GM18858 (cell line): ENCODE measurements at regions not wholly inside any gene's neighbourhood (a gene's known extent, or its start where the extent isn't known, plus 50 kb on each side); places are given as distances from the start of the nearest gene placed in this dataset.

Experiments
- ATAC-seq: cut with Tn5 transposase; IDR thresholded peaks from one replicate; pipeline ENCODE4 v1.9.1; 2021; ENCODE audit not compliant: unreplicated experiment

DNA sequence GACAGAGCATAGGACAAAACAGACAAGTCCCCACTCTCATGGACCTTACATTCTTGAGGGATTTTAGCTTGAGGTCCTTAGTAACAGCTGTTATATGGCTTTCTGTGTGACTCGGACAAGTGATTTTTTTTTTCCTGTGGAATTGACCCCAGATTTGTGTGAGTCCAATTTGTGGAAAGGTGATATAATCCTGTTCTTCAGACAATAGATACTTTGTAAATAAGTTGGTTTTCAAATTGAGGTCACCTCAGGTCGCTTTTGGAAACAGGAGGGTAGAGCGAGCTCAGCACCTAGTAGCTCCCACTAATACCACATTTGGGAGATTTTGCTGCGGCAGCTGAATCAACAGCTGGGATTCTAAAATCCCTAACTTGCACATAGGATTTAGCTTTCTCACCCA, 1008.8 kb downstream of the ADGRL3 start:
- ATAC-seq: no peak

DNA sequence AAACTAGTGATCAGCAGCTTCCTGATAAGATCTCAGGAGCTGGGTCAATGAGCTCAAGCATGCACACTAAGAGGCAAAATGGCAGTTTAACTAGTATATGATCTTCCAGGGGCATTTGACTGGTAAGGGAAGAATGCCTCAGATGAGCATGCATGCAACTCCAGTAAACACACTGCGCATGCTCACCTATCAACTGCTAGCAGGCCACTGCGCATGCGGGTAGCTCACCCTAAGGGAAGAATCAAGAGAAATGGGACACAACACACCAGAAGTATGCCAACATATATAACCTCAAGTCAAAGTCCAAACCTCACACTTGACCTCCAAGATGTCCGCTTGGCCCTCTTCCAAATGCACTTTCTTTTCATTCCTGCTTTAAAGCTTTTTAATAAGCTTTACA, 1004.0 kb downstream of the ADGRL3 start:
- ATAC-seq: no peak

DNA sequence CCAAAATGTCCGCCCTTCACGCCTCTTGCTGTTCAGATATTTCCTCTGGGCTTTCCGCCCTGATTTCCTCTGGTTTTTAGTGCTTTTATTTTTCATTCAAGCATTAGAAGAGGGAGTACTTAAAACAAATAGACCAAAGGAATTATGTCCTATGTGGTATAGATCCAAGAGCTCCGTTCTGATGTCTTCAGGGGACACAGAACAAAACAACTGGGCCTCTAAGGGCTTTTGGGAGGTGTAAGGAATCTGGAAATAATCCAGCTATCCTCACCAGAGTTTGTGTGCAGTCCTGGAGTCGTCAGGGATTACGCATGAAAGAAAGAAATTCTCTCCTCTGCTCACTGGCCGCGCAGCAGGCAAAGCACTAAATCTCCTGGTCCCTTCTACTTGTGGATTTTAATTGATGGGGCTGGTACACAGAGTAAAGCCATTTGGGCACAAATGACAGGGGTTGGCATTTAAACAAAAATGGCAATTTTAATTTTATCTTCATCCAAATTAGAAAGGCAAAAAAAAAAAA, 999.2 kb downstream of the ADGRL3 start:
- no peak for ATAC-seq

DNA sequence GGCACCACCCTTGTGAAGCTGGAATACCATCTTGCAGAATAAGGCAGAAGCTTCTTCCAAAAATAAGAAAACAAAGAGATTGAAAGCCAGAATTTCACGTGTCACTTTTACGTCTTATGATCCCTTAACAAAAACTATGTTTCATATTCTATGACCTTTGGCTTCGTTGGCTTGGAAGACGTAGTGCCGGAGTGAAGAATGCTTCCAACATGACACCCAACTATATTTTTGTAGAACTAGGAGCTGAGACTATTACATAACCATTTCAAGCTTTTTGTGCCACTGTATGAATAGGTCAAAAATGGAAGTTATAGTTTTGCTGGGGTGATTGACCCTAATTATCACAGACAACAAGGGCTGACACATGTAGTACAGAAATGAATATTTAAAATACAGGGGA, 996.2 kb downstream of the ADGRL3 start:
- no peak for ATAC-seq

DNA sequence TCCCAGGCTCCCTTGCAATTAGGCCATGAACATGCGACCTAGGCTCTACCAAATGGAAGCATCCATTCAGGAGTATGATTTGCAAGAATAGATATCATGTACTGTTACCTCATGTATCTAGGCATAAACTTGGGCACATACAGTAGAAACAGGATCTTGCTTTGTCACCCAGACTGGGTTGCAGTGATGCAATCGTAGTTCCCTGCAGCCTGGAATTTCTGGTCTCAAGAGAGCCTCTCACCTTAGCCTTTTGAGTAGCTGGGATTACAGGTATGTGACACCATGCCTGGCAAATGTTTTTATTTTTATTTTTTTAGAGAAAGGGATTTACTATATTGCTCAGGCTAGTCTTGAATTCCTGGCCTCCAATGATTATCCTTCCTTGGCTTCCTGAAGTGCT, 994.2 kb downstream of the ADGRL3 start:
- ATAC-seq: no peak

DNA sequence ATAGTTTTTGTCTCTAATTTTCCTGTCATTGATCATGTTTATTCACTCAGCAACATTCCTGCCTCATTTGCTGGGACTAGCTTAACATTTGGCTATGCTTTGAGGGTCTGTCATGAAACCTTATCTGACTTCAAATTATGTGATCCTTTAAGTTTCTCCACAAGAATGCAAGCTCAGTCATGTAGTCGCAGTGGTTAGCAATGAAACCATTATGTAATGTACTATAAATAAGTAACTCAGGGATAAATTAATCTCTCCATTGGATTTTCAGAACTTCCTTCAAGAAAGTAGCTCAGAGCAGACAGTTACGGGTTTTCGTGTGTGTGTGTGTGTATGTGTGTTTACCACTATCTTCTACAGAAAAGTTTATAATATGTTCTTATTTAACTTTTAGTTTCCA, 993.6 kb downstream of the ADGRL3 start:
- ATAC-seq: no peak

DNA sequence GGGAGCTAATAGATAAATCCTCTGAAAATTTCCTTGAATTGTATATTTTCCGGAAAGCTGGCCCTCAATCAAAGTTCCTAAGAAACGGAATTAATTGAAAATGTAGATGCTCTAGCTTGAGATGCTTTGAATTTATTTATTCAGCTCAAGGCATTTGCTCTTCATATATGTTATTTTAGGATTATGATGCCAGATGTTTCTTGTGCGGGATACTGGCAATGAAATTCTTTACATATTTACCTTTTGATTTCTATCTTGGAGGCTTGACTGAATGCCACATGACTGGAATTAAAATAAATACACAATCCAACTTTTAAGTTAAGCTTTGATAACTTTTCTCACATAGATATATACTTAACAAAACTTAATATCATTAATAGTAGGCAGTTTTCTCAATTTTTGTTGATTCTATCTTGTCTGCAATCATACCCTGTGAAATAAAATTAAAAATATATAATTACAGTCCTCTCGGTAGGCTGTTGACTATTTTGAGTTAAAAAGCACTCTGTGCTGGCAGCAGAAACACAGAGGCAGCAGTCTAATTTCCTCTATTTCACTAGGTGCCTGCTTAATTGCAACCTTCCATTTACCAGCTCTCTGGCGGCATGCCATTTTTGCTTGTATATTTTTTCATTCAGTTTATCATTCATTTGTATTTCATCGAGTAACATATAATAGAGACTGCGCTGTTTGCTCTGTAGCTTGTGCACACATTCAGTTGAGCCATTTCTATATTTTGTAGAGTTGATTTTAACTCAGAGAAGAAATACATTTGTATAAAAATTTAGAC, 991.5 kb downstream of the ADGRL3 start:
- no peak for ATAC-seq

DNA sequence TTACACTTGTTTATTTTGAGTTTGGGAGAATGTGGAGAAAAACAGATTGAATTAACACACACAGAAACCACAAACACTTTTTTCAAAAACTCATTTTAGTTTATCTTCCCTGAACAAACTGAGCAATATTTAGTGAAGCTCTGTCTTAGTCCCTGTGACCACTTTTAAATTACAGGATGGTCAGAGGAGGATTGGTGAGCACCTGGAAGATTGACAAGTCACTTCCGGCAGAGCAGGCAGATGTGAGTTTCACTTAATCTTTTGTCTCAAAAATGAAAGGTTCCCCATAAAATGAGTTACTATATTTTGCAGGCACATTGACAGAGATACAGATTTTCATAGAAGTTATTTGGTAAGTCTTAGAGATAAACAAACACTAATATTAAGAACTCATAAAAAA, 970.1 kb downstream of the ADGRL3 start:
- ATAC-seq: no peak

DNA sequence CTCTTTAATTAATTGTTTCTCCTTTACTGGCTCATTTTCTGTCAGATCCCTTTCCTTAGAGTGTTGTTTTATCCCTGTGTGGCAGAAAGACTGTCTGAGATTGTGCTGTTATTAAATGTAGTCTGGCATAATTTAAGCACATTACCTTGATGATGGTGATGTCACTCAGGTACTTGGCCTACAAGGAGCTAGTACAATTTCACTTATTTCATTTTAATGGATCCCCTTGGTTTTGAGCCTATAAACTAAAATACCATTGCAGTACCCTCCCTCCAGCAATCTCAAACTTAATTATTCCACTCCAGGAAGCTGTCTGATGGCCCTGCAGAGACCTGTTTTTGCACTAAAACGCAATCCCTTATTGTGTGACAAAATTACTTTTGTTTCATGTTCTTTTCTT, 968.6 kb downstream of the ADGRL3 start:
- no peak for ATAC-seq

DNA sequence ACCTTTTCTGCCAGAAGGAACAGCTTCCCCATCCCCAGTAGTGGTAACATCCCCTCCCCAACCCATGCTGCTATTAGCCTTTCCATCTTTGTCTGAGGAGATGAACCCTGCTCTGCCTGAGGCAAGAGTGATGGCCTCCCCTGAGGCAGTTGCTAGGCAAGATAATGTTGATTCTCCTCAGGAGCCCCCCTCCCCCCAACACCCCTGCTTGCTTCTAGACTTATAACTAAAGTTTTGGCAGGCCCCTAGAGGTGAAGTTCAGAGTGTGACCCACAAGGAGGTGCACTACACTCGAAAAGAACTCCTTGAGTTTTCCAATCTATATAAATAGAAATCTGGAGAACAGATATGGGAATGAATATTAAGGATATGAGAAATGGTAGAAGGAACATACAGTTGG, 962.5 kb downstream of the ADGRL3 start:
- ATAC-seq: no peak

DNA sequence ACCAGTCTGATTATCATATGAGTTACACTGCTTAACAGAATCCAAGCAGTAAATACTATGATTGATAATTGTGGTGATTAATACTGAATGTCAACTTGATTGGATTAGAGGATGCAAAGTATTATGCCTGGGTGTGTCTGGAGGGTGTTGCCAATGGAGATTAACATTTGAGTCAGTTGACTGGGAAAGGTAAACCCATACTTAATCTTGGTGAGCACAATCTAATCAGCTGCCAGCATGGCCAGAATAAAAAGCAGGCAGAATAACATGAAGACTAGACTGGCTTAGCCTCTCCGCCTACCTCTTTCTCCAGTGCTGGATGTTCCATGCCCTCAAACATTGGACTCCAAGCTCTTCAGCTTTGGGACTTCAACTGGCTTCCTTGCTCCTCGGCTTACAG, 961.3 kb downstream of the ADGRL3 start:
- no peak for ATAC-seq

DNA sequence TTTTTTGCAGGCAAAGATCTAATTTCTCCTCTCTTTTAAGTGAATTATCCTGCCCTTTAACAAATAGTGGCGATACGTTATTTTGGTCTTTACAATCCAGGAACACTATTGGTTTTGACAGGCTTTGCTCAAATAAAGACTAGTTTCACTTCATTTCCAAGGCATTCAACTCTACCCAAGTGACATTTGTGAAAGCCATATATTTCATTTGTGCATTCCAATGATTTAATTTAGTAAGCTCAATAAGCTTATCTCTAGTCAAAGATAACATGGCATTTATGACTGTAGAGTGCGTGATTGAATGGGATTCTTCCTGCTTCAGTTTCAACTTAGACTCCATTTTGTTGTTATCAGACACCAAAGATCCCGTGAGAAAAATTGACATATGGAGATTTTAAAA, 959.8 kb downstream of the ADGRL3 start:
- no peak for ATAC-seq

DNA sequence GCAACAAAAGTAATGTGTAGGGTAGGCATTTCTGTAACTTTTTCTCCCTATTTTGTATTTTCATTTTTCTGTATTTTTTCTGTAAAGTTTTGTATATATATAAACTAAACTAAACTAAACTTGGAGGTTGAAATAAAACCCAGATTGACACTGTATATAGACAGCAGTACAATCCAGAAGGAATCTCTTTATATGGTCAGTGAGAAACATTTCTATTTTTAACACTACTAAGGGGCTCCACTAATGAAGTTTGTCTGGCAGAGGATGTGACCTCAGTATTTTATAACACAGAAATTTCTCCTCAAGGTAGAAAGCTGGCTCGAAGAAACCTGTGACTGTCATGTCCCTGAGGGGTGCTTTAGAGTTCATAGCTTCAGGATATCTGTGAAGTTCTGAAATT, 959.2 kb downstream of the ADGRL3 start:
- no peak for ATAC-seq

DNA sequence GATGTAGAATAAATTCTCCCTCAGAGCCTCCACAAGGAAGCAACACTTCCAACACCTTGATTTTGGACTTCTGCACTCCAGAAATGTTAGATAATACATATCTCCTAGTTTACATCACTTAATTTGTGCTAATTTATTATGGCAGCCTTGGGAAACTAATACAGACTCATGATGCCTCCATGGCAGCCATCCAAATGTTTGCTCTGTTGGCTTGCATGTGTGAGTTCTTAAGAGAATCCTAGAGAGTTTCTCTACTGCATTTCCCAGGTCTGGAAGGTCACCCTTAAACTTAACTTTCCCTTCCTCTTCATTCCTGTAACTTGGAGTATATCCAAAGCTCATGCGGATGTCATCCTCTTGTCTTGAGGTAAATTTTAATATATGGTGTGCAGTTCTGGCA, 956.1 kb downstream of the ADGRL3 start:
- no peak for ATAC-seq

DNA sequence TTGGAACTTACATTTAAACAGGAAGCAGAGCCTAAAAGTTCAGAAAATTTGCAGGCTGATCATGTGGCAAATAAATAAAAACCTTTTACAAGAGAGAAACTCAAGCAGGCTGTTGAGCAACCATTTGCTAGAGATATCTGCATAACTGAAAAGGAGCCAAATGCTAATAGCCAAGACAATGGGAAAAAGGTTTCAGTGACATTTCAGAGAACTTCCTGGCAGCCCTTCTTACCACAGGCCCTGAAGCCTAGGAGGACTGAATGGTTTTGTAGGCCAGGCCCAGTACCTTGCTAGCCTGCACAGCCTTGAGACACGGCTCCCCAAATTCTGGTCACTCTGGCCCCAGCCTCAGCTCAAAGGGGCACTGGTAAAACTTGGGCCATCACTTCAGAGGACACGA, 945.1 kb downstream of the ADGRL3 start:
- no peak for ATAC-seq

DNA sequence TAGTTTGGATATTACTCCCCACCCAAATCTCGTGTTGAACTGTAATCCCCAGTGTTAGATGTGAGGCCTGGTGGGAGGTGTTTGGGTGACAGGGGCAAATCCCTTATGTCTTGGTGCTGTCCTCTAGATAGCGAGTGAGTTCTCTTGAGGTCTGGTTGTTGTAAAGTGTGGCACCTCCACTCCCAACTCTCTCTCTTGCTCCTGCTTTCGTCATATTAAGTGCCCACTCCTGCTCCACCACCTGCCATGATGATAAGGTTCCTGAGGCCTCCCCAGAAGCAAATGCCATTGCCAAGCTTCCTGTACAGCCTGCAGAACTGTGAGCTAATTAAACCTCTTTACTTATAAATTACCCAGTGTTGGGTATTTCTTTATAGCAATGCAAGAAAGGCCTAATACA, 944.3 kb downstream of the ADGRL3 start:
- no peak for ATAC-seq

DNA sequence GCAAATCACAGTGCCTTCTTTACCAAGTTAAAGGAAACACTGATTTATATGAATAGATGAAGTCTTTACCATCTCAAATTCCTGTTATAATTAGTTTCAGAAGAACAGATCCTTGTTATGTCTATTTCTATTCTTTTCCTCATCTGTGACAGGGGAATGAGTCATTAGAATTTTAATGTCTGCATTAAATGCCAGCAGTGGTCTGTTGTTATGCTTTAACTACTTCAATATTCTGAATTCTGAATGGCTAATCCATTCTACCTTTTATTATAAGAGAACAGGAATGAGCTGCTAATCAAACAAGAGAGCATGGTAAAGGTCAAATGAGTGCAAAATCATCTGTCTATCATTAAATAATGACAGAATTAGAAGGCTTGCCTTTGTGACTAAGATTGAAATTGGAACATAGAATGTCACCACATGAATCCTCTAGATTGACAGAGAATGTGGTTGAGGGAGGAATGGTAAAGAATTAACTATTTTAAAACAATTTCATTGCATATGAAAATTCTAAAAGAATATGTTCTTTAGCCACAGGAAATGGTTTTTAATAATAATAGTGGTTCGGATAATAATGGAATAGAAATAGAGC, 935.5 kb downstream of the ADGRL3 start:
- no peak for ATAC-seq

DNA sequence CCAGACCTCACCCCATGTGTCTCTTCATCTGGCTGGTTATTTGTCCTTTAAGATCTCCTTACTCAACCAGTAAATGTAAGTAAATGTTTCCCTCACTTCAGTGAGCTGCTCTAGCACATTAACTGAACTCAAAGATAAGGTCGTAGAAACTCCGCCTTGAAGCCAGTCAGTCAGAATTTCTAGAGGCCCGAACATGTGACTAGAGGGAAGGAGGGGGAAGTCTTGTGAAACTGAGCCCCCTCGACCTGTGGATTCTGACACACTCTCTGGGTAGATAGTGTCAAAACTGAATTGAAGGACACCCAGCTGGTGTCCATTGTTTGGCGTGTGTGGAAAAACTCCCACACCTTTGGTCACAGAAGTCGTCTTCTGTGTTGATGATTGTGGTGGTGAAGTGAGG, 933.9 kb downstream of the ADGRL3 start:
- ATAC-seq: no peak

DNA sequence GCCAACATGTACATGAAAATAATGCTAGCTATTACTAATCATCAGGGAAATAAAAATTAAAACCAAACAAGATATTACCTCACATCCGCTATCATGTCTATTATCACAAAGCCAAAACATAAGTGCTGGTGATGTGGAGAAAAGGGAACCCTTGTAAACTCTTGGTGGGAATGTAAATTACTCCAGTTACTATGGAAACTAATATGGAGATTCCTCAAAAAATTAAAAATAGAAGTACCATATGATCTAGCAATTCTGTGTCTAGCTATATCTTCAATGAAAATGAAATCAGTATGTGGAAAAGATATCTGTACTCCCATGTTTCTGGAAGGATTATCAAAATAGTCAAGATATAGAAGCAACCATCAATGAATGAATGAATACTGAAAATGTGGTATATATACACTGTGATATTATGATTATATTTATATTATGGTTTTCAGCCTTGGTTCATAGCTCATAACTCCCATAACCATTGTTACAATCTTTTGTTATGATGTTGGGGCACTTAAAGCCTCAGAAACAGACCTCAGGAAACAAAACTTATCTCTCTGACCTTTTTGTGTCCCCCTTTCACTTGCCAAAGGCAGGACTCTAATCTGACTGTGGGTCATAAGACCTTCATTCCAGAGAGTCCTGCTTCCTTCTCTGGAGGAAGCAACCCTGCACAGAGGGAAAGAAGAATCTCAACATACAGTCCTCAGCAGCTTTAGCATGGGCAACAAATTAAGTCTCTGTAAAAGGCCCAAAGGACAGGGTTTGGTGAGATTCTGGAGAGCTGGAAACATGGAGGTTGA, 933.2 kb downstream of the ADGRL3 start:
- ATAC-seq: no peak

DNA sequence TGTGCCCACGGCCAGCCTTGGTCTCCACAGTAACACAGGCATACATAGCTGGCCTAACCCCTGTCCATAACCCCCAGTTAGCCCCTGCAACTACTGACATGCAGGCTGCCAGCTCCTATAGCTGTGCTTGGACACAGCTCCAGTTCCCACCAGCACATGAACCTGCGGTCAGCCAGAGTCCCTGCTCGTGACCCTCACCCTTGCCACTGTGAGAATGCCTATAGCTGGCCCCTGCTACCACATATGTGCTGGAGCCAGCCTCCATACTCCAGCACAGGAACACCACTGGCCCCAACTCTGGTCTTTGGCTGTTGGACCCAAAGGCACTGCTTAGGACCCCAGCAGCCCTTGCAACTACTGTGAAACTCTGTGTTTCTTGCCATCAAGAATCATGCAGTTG, 930.9 kb downstream of the ADGRL3 start:
- ATAC-seq: no peak

DNA sequence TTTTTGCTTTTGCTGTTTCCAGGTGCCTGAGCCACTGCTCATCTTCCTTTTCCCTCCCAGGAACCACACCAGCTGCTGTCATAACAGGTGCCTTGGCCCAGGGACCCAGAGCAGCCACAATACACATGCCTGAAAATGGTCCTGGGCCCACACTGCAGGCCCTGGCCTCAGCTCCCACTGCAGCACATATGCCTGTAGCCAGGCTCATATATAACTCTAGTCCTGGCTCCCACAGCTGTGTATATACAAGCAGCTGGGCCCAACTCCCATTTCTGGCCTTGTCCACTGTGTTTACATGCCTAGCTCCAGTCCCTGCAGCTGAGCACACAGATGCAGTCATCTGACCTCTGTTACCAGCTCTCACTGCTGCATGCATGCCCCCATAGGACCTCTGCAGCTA, 930.5 kb downstream of the ADGRL3 start:
- no peak for ATAC-seq

DNA sequence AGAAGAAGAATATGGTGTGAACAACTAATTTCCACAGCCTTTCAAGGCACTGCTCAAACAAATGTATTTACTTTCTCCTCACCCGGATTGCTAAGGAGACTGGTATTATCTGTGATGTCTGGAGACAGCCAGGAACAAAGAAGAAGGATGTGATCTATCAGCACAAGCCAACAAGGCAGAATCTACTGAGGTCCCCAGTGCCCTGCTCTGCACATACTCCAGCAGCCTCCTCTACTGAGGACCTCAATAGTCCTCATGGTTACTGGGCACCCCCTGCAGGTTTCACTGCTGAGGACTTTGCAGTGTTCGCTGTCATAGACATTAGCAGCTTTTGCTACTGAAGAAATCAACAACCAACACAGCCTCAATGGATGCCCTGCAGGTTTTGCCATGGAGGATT, 930.1 kb downstream of the ADGRL3 start:
- no peak for ATAC-seq
